ENCODE measurements at regions not wholly inside any gene's neighbourhood (a gene's known extent, or its start where the extent isn't known, plus 50 kb on each side); places are given as distances from the start of the nearest gene placed in this dataset.

DNA sequence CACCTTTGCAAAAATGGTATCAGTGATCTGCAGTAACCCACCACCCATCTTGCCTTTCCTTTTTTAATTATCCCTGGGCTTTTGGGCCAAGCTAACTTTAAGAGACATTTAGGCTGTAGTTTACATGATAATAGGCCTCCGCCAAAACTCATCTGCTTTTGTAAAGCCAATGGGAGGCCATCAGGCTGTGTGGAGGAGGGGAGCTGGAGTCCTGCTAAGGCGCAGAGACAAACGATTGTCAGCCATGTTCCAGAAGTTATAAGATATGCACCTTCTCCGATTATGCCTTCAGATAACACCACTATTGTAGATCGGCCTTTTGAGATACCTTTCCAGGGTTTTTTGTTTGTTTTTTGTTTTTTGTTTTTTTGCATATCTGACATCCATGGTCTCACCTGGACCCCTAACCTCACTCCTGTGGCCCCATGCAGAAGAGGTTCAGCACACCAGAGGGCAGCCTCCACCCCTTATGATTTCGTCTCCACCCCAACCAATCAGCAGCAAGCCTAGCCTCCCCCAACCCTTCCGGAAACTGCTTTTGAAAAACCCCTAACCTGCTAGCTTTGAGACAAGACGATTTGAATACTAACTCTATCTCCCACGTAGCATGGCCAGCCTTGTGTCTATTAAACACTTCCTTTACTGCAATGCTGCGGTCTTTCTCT lies 113.9 kb upstream of the UBL3 start:
- TF ChIP-seq, protein P1, sequence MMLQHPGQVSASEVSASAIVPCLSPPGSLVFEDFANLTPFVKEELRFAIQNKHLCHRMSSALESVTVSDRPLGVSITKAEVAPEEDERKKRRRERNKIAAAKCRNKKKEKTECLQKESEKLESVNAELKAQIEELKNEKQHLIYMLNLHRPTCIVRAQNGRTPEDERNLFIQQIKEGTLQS (IDR thresholded peaks at IDR 0.05): no peak
- TF ChIP-seq, protein P2, sequence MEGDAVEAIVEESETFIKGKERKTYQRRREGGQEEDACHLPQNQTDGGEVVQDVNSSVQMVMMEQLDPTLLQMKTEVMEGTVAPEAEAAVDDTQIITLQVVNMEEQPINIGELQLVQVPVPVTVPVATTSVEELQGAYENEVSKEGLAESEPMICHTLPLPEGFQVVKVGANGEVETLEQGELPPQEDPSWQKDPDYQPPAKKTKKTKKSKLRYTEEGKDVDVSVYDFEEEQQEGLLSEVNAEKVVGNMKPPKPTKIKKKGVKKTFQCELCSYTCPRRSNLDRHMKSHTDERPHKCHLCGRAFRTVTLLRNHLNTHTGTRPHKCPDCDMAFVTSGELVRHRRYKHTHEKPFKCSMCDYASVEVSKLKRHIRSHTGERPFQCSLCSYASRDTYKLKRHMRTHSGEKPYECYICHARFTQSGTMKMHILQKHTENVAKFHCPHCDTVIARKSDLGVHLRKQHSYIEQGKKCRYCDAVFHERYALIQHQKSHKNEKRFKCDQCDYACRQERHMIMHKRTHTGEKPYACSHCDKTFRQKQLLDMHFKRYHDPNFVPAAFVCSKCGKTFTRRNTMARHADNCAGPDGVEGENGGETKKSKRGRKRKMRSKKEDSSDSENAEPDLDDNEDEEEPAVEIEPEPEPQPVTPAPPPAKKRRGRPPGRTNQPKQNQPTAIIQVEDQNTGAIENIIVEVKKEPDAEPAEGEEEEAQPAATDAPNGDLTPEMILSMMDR (IDR thresholded peaks at IDR 0.05; ENCODE audit: low read depth, low read length, missing input control): no peak
- TF ChIP-seq JUND (IDR thresholded peaks at IDR 0.05): no peak
- TF ChIP-seq SP1 (IDR thresholded peaks at IDR 0.05): no peak
- no peak for TF ChIP-seq YY1 (IDR thresholded peaks at IDR 0.05)
- TF ChIP-seq, protein P3, sequence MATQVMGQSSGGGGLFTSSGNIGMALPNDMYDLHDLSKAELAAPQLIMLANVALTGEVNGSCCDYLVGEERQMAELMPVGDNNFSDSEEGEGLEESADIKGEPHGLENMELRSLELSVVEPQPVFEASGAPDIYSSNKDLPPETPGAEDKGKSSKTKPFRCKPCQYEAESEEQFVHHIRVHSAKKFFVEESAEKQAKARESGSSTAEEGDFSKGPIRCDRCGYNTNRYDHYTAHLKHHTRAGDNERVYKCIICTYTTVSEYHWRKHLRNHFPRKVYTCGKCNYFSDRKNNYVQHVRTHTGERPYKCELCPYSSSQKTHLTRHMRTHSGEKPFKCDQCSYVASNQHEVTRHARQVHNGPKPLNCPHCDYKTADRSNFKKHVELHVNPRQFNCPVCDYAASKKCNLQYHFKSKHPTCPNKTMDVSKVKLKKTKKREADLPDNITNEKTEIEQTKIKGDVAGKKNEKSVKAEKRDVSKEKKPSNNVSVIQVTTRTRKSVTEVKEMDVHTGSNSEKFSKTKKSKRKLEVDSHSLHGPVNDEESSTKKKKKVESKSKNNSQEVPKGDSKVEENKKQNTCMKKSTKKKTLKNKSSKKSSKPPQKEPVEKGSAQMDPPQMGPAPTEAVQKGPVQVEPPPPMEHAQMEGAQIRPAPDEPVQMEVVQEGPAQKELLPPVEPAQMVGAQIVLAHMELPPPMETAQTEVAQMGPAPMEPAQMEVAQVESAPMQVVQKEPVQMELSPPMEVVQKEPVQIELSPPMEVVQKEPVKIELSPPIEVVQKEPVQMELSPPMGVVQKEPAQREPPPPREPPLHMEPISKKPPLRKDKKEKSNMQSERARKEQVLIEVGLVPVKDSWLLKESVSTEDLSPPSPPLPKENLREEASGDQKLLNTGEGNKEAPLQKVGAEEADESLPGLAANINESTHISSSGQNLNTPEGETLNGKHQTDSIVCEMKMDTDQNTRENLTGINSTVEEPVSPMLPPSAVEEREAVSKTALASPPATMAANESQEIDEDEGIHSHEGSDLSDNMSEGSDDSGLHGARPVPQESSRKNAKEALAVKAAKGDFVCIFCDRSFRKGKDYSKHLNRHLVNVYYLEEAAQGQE (IDR thresholded peaks at IDR 0.05): no peak

Measured in liver (tissue), 3 donors.